B cell (primary cell): ENCODE measurements at regions not wholly inside any gene's neighbourhood (a gene's known extent, or its start where the extent isn't known, plus 50 kb on each side); places are given as distances from the start of the nearest gene placed in this dataset.

ENCODE experiments used
- CTCF ChIP-seq: fragments of 200-600 bp; IDR thresholded peaks from one replicate; pipeline ENCODE4 v1.8.0; 2022; ENCODE audit warnings: antibody characterized with exemption, mild to moderate bottlenecking
- EZH2 ChIP-seq: IDR thresholded peaks from 2 replicates; pipeline ENCODE4 v1.6.1; 2012; ENCODE audit warnings: borderline replicate concordance, low read depth, mild to moderate bottlenecking, moderate library complexity, low read length; ENCODE audit not compliant: insufficient read depth, poor library complexity, severe bottlenecking

- no peak for TF ChIP-seq CTCF
- TF ChIP-seq EZH2, result no peak
Observed at GRCh38 chr3:171915275-171915674, 72.1 kb downstream of the TMEM212 start.
